Osteoblast (primary cell): ENCODE measurements at regions not wholly inside any gene's neighbourhood (a gene's known extent, or its start where the extent isn't known, plus 50 kb on each side); places are given as distances from the start of the nearest gene placed in this dataset.

Source experiments
- DNase-seq: peaks from one replicate; pipeline ENCODE4 v3.0.0; 2011; ENCODE audit warnings: low spot score, mixed read lengths; ENCODE audit not compliant: insufficient read length; ENCODE audit errors: missing footprints
- H2AFZ ChIP-seq: 2 replicates; pipeline ENCODE4 v1.6.0; 2011; ENCODE audit warnings: mild to moderate bottlenecking, low read length
- H3K27ac ChIP-seq: 2 replicates; pipeline ENCODE4 v1.5.1; 2011; ENCODE audit warnings: mild to moderate bottlenecking, low read depth, low read length, moderate library complexity
- H3K27me3 ChIP-seq: 2 replicates; pipeline ENCODE4 v1.6.0; 2012; ENCODE audit warnings: mild to moderate bottlenecking, control low read depth, inconsistent platforms, low read length, moderate library complexity; ENCODE audit not compliant: insufficient read depth
- H3K36me3 ChIP-seq: 2 replicates; pipeline ENCODE4 v1.5.1; 2011; ENCODE audit warnings: mild to moderate bottlenecking, low read length, control low read depth, moderate library complexity; ENCODE audit not compliant: insufficient read depth
- H3K4me1 ChIP-seq: 2 replicates; pipeline ENCODE4 v1.5.1; 2011; ENCODE audit warnings: mild to moderate bottlenecking, low read length, control low read depth, moderate library complexity; ENCODE audit not compliant: insufficient read depth
- H3K4me2 ChIP-seq: 2 replicates; pipeline ENCODE4 v1.6.0; 2011; ENCODE audit warnings: mild to moderate bottlenecking, low read length; ENCODE audit not compliant: insufficient read depth
- H3K4me3 ChIP-seq: fragments of 200-600 bp; sonication (generic); 3 replicates; pipeline ENCODE4 v1.5.1; 2012; ENCODE audit warnings: mild to moderate bottlenecking, low read length, inconsistent platforms; ENCODE audit not compliant: insufficient read depth
- H3K79me2 ChIP-seq: 2 replicates; pipeline ENCODE4 v1.6.0; 2012; ENCODE audit warnings: mild to moderate bottlenecking, low read length, control low read depth, inconsistent platforms; ENCODE audit not compliant: insufficient read depth
- H3K9me3 ChIP-seq: 2 replicates; pipeline ENCODE4 v1.5.1; 2011; ENCODE audit warnings: low read depth, low read length, control low read depth
- H4K20me1 ChIP-seq: 2 replicates; pipeline ENCODE4 v1.6.0; 2012; ENCODE audit warnings: mild to moderate bottlenecking, low read length, control low read depth; ENCODE audit not compliant: insufficient read depth
- TF ChIP-seq, protein P1 (sequence below): IDR thresholded peaks from 2 replicates; pipeline ENCODE4 v1.5.1; 2011; ENCODE audit warnings: mild to moderate bottlenecking, low read depth, low read length, moderate library complexity; ENCODE audit errors: extremely low read depth

- Histone ChIP-seq H3K36me3 (no peaks in the 10 kb centered on the region), H4K20me1 (no peaks in the 10 kb centered on the region), H3K4me1 (no peaks in the 10 kb centered on the region), H2AFZ (no peak overlapping the region), H3K4me2 (no peak overlapping the region), H3K9me3 (no peaks in the 10 kb centered on the region), H3K27me3 (no peaks in the 10 kb centered on the region), H3K4me3 (no peak overlapping the region), H3K27ac (no peak overlapping the region), H3K79me2 (no peaks in the 10 kb centered on the region)
- no peak for DNase-seq
- TF ChIP-seq, protein P1, sequence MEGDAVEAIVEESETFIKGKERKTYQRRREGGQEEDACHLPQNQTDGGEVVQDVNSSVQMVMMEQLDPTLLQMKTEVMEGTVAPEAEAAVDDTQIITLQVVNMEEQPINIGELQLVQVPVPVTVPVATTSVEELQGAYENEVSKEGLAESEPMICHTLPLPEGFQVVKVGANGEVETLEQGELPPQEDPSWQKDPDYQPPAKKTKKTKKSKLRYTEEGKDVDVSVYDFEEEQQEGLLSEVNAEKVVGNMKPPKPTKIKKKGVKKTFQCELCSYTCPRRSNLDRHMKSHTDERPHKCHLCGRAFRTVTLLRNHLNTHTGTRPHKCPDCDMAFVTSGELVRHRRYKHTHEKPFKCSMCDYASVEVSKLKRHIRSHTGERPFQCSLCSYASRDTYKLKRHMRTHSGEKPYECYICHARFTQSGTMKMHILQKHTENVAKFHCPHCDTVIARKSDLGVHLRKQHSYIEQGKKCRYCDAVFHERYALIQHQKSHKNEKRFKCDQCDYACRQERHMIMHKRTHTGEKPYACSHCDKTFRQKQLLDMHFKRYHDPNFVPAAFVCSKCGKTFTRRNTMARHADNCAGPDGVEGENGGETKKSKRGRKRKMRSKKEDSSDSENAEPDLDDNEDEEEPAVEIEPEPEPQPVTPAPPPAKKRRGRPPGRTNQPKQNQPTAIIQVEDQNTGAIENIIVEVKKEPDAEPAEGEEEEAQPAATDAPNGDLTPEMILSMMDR = no peak
Observed at GRCh38 chr4:81700189-81700588, 228.5 kb upstream of the RASGEF1B start.

DNA sequence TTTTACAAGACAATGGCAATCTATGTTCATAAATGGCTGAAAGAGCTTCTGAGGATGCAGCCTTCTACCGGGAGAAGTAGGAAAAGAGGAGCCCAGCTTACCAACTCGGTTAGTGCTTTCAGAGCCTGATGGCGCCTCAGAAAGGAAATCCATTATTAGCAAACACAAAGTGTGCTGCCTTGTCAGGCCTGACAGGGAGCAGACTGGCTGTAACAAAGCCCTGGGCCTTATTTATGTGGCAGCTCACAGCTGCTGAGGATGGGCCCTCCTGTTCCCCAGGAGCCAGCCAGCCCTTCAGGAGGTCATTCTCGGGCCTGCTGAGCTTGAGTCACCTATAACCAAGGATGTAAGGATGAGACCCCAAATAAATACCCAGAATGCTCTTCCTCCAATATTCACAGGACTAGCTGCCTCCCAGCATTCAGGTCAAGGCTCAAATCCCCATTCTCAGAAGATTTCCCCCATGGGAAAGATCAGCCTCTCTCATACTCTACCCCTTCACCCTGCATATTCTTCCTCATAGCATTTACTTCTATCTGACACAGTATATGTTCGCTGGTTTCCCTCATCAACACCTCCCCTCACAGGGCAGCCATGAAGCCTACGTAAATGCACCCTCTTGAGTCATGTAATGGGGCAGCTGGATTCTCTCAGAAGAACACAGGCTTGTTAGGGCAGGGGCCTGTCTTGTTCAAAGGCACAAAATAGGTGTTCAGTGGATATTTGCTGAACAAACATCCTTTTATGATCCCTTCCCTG lies 227.0 kb upstream of the RASGEF1B start:
- no peaks in the 10 kb centered on the region for H4K20me1 ChIP-seq
- no peak overlapping the region for H2AFZ ChIP-seq
- H3K27ac ChIP-seq = no peak overlapping the region
- TF ChIP-seq, protein P1 = no peak
- DNase-seq = no peak
- H3K4me2 ChIP-seq = no peak overlapping the region
- no peak overlapping the region for H3K4me3 ChIP-seq
- no peaks in the 10 kb centered on the region for H3K27me3 ChIP-seq
- no peaks in the 10 kb centered on the region for H3K79me2 ChIP-seq
- no peaks in the 10 kb centered on the region for H3K4me1 ChIP-seq
- no peaks in the 10 kb centered on the region for H3K9me3 ChIP-seq
- H3K36me3 ChIP-seq = no peaks in the 10 kb centered on the region

- Histone ChIP-seq H3K4me1 (no peaks in the 10 kb centered on the region), H2AFZ (no peak overlapping the region), H3K4me3 (no peak overlapping the region), H3K36me3 (no peaks in the 10 kb centered on the region), H4K20me1 (no peaks in the 10 kb centered on the region), H3K4me2 (no peak overlapping the region), H3K27me3 (no peaks in the 10 kb centered on the region), H3K27ac (no peak overlapping the region), H3K79me2 (no peaks in the 10 kb centered on the region), H3K9me3 (no peaks in the 10 kb centered on the region)
- DNase-seq = no peak
- TF ChIP-seq, protein P1 = no peak
Observed at GRCh38 chr4:81694176-81694913, 222.6 kb upstream of the RASGEF1B start.

- Histone ChIP-seq H3K36me3 (no peaks in the 10 kb centered on the region), H3K4me3 (no peak overlapping the region), H3K4me2 (no peak overlapping the region), H3K27ac (no peak overlapping the region), H2AFZ (no peak overlapping the region), H3K4me1 (no peaks in the 10 kb centered on the region), H3K79me2 (no peaks in the 10 kb centered on the region), H4K20me1 (no peaks in the 10 kb centered on the region), H3K9me3 (no peaks in the 10 kb centered on the region), H3K27me3 (no peaks in the 10 kb centered on the region)
- TF ChIP-seq, protein P1 = no peak
- DNase-seq = no peak
Observed at GRCh38 chr4:81690871-81691270, 219.2 kb upstream of the RASGEF1B start.
